Neuronal stem cell (in vitro differentiated cells): ENCODE measurements at regions not wholly inside any gene's neighbourhood (a gene's known extent, or its start where the extent isn't known, plus 50 kb on each side); places are given as distances from the start of the nearest gene placed in this dataset.
A peak's percentile ranks its signal among the peaks of the same experiment; 100 is the strongest.

Source experiments
- DNase-seq: peaks from one replicate; pipeline ENCODE4 v3.0.0-alpha.2; 2013; ENCODE audit warnings: low spot score
- H2AFZ ChIP-seq: one replicate; pipeline ENCODE4 v1.6.1; 2013; ENCODE audit warnings: mild to moderate bottlenecking, low read length, inconsistent platforms
- H2AK5ac ChIP-seq: 2 replicates; pipeline ENCODE4 v1.6.1; 2013; ENCODE audit warnings: low read depth, mild to moderate bottlenecking, inconsistent platforms, low read length, moderate library complexity, mixed read lengths
- H2BK120ac ChIP-seq: 2 replicates; pipeline ENCODE4 v1.6.1; 2013; ENCODE audit warnings: low read depth, mild to moderate bottlenecking, inconsistent platforms, low read length, moderate library complexity, mixed read lengths
- H2BK12ac ChIP-seq: one replicate; pipeline ENCODE4 v1.6.1; 2013; ENCODE audit warnings: low read length, inconsistent platforms
- H2BK15ac ChIP-seq: 2 replicates; pipeline ENCODE4 v1.6.1; 2013; ENCODE audit warnings: mild to moderate bottlenecking, low read length, inconsistent platforms, mixed read lengths
- H2BK5ac ChIP-seq: one replicate; pipeline ENCODE4 v1.6.1; 2013; ENCODE audit warnings: inconsistent platforms, mild to moderate bottlenecking, low read length, moderate library complexity
- H3K14ac ChIP-seq: one replicate; pipeline ENCODE4 v1.6.1; 2013; ENCODE audit warnings: low read length, inconsistent platforms
- H3K18ac ChIP-seq: 2 replicates; pipeline ENCODE4 v1.6.1; 2013; ENCODE audit warnings: low read length, inconsistent platforms
- H3K23ac ChIP-seq: 2 replicates; pipeline ENCODE4 v1.6.1; 2013; ENCODE audit warnings: low read depth, mild to moderate bottlenecking, mixed read lengths, low read length, inconsistent platforms; ENCODE audit not compliant: poor library complexity
- H3K27ac ChIP-seq: replicated peaks from 3 replicates; pipeline ENCODE4 v1.5.1; 2013; ENCODE audit warnings: low read length, inconsistent platforms
- H3K27me3 ChIP-seq, 3 experiments: 2 replicates each; pipeline ENCODE4 v1.6.1; 2013; ENCODE audit warnings: low read length in 3 of 3, mild to moderate bottlenecking in 2 of 3, inconsistent platforms in 1 of 3, low read depth in 1 of 3, mixed read lengths in 1 of 3, moderate library complexity in 1 of 3; ENCODE audit not compliant: control insufficient read depth in 3 of 3, insufficient read depth in 3 of 3
- H3K36me3 ChIP-seq, 2 donors: replicated peaks in 1 of 2; 2 replicates each; pipeline ENCODE4 v1.6.1; 2013; ENCODE audit warnings: low read length in 2 of 2; ENCODE audit not compliant: control insufficient read depth in 2 of 2, insufficient read depth in 2 of 2
- H3K4ac ChIP-seq: 2 replicates; pipeline ENCODE4 v1.6.1; 2013; ENCODE audit warnings: inconsistent platforms, mild to moderate bottlenecking, low read length, moderate library complexity
- H3K4me1 ChIP-seq, 2 donors: 1 replicate in 1 of 2; 2 replicates in 1 of 2; pipeline ENCODE4 v1.6.1; 2013; ENCODE audit warnings: low read length in 2 of 2, low read depth in 1 of 2; ENCODE audit not compliant: control insufficient read depth in 2 of 2, insufficient read depth in 1 of 2
- H3K4me2 ChIP-seq: one replicate; pipeline ENCODE4 v1.6.1; 2013; ENCODE audit warnings: mild to moderate bottlenecking, low read length, inconsistent platforms; ENCODE audit not compliant: insufficient read depth, poor library complexity, severe bottlenecking
- H3K4me3 ChIP-seq, 2 donors: 2 replicates each; pipeline ENCODE4 v1.5.1; 2013; ENCODE audit warnings: low read length in 2 of 2, mild to moderate bottlenecking in 2 of 2, inconsistent platforms in 1 of 2, moderate library complexity in 1 of 2
- H3K79me1 ChIP-seq: one replicate; pipeline ENCODE4 v1.6.1; 2013; ENCODE audit warnings: low read depth, mild to moderate bottlenecking, inconsistent platforms, low read length, moderate library complexity
- H3K9ac ChIP-seq: one replicate; pipeline ENCODE4 v1.6.1; 2013; ENCODE audit warnings: mild to moderate bottlenecking, low read depth, low read length, inconsistent platforms; ENCODE audit not compliant: poor library complexity
- H3K9me3 ChIP-seq, 2 donors: replicated peaks in 1 of 2; 2 replicates each; pipeline versions ENCODE3 to v1.6.1; 2013; ENCODE audit warnings: low read length in 2 of 2, mild to moderate bottlenecking in 2 of 2, inconsistent platforms in 1 of 2, low read depth in 1 of 2, mixed read lengths in 1 of 2, moderate library complexity in 1 of 2; ENCODE audit not compliant: control insufficient read depth in 2 of 2, insufficient read depth in 1 of 2
- H4K8ac ChIP-seq: one replicate; pipeline ENCODE4 v1.6.1; 2013; ENCODE audit warnings: low read depth, mild to moderate bottlenecking, inconsistent platforms, low read length, moderate library complexity
- H4K91ac ChIP-seq: one replicate; pipeline ENCODE4 v1.6.1; 2013; ENCODE audit warnings: low read length, low read depth, mild to moderate bottlenecking, inconsistent platforms; ENCODE audit not compliant: poor library complexity
- WGBS, 2 donors: extraction: QIAGEN DNeasy Blood & Tissue Kit; methylation state at CpG; one replicate each; pipeline ENCODE4 v1.1.7; 2013; ENCODE audit warnings: missing lambda C conversion rate in 2 of 2, mixed read lengths in 1 of 2; ENCODE audit not compliant: insufficient read length in 2 of 2, insufficient replicate concordance in 1 of 2; ENCODE audit errors: extremely low coverage in 2 of 2; 5-methylcytosine and 5-hydroxymethylcytosine counted together

DNA sequence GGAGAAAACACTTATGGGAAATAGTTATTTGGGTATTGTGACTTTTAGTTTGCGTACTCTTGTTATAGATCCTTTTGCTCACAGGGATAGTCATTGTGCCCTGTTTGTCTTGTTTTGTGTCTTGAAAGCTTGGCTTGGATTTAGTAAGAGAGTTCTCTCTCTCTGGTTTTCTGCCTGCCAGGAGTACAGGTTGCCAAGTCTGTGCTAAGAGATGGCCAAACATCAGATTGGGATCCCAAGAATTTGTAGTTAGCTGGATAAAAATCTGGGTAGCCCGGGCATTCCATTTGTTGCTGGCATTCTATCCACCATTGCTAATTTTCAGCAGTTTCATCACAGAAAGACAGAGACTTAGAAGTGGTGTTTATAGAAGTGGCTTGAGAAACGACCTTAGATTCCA, 222.2 kb downstream of the NRIP1 start:
- Histone ChIP-seq H3K18ac (no peak overlapping the region), H3K9me3 (peaks cover 9 to 17% of the 10 kb centered on the region in 2 donors), H2BK5ac (no peak overlapping the region), H2AFZ (no peak overlapping the region), H3K27ac (no peak overlapping the region), H3K14ac (no peak overlapping the region), H4K8ac (no peak overlapping the region), H3K4me2 (no peak overlapping the region), H3K23ac (no peak overlapping the region), H3K36me3 (no peaks in the 10 kb centered on the region), H2AK5ac (no peak overlapping the region), H3K4me3 (no peak overlapping the region), H3K4ac (no peak overlapping the region), H2BK12ac (no peak overlapping the region), H2BK15ac (no peak overlapping the region), H3K9ac (no peak overlapping the region), H3K4me1 (peaks cover 0 to 5% of the 10 kb centered on the region in 2 donors), H4K91ac (no peak overlapping the region), H3K79me1 (no peaks in the 10 kb centered on the region), H3K27me3 (no peaks in the 10 kb centered on the region), H2BK120ac (no peak overlapping the region)
- no peak for DNase-seq
- WGBS, 2 donors = no CpG with 5 or more reads among the region's 3 CpGs

DNA sequence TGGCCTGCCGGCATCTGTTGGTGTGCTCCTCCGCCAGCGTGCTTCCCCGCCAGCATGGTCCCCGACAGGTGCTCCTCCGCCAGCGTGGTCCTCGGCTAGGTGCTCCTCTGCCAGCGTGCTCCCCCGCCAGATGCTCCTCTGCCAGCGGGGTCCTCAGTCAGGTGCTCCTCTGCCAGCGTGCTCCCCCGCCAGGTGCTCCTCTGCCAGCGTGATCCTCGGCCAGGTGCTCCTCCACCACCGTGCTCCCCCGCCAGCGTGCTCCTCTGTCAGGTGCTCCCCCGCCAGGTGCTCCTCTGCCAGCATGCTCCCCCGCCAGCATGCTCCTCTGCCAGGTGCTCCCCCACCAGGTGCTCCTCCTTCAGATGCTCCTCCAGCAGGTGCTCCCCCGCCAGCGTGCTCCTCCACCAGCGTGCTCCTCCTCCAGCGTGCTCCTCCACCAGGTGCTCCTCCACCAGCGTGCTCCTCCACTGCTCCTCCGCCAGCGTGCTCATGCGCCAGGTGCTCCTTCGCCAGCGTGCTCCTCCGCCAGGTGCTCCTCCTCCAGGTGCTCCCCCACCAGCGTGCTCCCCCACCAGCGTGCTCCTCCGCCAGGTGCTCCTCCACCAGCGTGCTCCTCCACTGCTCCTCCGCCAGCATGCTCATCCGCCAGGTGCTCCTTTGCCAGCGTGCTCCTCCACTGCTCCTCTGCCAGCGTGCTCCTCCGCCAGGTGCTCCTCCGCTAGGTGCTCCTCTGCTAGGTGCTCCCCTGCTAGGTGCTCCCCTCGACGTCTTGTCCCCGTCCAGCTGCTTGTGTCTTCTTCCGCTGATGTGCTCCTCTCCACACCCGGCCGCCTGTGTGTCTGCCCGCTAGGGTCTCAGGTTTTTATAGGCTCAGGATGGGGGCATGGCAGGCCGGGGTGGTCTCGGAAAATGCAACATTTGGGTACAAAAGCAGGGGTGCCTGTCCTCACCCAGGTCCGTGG, 223.0 kb downstream of the NRIP1 start:
- no peak for DNase-seq
- H2BK5ac ChIP-seq = no peak overlapping the region
- no peak overlapping the region for H3K9ac ChIP-seq
- peak overlapping the region; percentile 90 for H3K18ac ChIP-seq
- H3K79me1 ChIP-seq = no peaks in the 10 kb centered on the region
- peak overlapping the region; percentile 85 for H3K14ac ChIP-seq
- peaks cover 9 to 17% of the 10 kb centered on the region in 2 donors for H3K9me3 ChIP-seq
- H2BK120ac ChIP-seq = peak overlapping the region; percentile 92
- peak overlapping the region; percentile 85 for H3K4ac ChIP-seq
- H3K4me3 ChIP-seq = no peak overlapping the region
- H3K27me3 ChIP-seq = no peaks in the 10 kb centered on the region
- H2BK15ac ChIP-seq = peak overlapping the region; percentile 91
- H3K27ac ChIP-seq = no peak overlapping the region
- peak overlapping the region; percentile 89 for H3K23ac ChIP-seq
- H3K4me1 ChIP-seq = peaks cover 0 to 5% of the 10 kb centered on the region in 2 donors
- WGBS, 2 donors = no CpG with 5 or more reads among the region's 51 CpGs
- peak overlapping the region; percentile 74 for H2AK5ac ChIP-seq
- peak overlapping the region; percentile 66 for H4K91ac ChIP-seq
- H2AFZ ChIP-seq = no peak overlapping the region
- peak overlapping the region; percentile 91 for H2BK12ac ChIP-seq
- H4K8ac ChIP-seq = peak overlapping the region; percentile 75
- no peak overlapping the region for H3K4me2 ChIP-seq
- H3K36me3 ChIP-seq = no peaks in the 10 kb centered on the region

DNA sequence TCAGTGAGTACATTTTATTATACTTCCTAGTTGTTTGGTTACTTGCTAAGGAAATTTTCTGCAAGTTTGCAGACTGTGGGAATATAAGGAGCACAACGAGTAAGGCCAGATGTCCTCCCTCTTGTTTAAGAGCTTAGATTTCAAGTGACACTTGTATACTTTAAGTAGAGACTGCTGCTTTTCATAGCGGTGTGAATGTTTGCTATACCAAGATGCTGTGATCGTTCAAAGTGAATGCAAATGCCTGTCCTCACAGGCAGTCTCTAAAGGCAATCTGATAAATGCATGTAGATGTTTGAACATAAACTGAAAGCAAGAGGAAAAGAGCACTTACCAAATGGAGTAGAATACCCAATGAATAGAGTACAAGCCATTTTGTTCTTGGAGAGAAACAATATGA, 226.4 kb downstream of the NRIP1 start:
- Histone ChIP-seq H3K9ac (no peak overlapping the region), H3K27ac (no peak overlapping the region), H4K8ac (no peak overlapping the region), H3K4me2 (no peak overlapping the region), H2BK120ac (no peak overlapping the region), H3K23ac (no peak overlapping the region), H3K9me3 (peaks cover 5 to 7% of the 10 kb centered on the region in 2 donors), H2AFZ (peak overlapping the region; percentile 15), H2BK5ac (no peak overlapping the region), H3K4me1 (peaks cover 0 to 5% of the 10 kb centered on the region in 2 donors), H3K14ac (no peak overlapping the region), H3K4me3 (no peak overlapping the region), H3K18ac (no peak overlapping the region), H2BK15ac (no peak overlapping the region), H2AK5ac (no peak overlapping the region), H3K36me3 (no peaks in the 10 kb centered on the region), H3K4ac (no peak overlapping the region), H3K79me1 (no peaks in the 10 kb centered on the region), H3K27me3 (no peaks in the 10 kb centered on the region), H2BK12ac (no peak overlapping the region), H4K91ac (no peak overlapping the region)
- no peak for DNase-seq
- WGBS, 2 donors = no CpG with 5 or more reads among the region's 3 CpGs

DNA sequence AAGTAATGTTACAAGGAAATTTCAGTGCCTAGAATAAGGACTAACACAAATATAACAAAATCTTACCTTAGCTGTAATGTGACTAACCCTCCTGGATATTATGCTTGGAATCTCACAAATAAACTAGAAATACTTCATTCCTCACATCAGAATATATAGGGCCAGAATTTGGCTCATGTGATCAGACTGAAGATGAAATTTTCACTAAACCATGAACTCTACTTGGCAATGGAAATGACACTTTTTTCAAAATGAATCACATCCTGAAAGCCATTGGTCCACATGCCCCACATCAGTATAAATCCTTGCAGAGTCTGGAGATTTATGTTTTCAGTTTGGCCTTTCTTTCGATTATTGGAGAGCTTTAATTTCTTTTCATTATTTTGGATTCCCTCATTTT, 227.8 kb downstream of the NRIP1 start:
- no peak for DNase-seq
- H3K4me3 ChIP-seq = no peak overlapping the region
- H3K4me1 ChIP-seq = peaks cover 0 to 5% of the 10 kb centered on the region in 2 donors
- H3K9ac ChIP-seq = no peak overlapping the region
- WGBS, 2 donors = no CpG with 5 or more reads among the region's 1 CpG
- no peak overlapping the region for H3K4ac ChIP-seq
- H2BK120ac ChIP-seq = no peak overlapping the region
- no peak overlapping the region for H2BK12ac ChIP-seq
- H3K27me3 ChIP-seq = no peaks in the 10 kb centered on the region
- H3K4me2 ChIP-seq = no peak overlapping the region
- no peak overlapping the region for H3K18ac ChIP-seq
- H3K14ac ChIP-seq = no peak overlapping the region
- no peak overlapping the region for H4K8ac ChIP-seq
- no peak overlapping the region for H4K91ac ChIP-seq
- peaks cover 5% of the 10 kb centered on the region in 2 donors for H3K9me3 ChIP-seq
- no peak overlapping the region for H3K23ac ChIP-seq
- H2AK5ac ChIP-seq = no peak overlapping the region
- H3K36me3 ChIP-seq = no peaks in the 10 kb centered on the region
- no peaks in the 10 kb centered on the region for H3K79me1 ChIP-seq
- no peak overlapping the region for H2AFZ ChIP-seq
- H2BK15ac ChIP-seq = no peak overlapping the region
- H2BK5ac ChIP-seq = no peak overlapping the region
- no peak overlapping the region for H3K27ac ChIP-seq
